GM12875 (cell line): ENCODE measurements at regions not wholly inside any gene's neighbourhood (a gene's known extent, or its start where the extent isn't known, plus 50 kb on each side); places are given as distances from the start of the nearest gene placed in this dataset.
"Not testable (repeated sequence)": the region's sequence is repeated elsewhere in the genome, so short reads cannot be mapped to it uniquely, and the experiment has no call there.

Experiments used
- H3K4me3 ChIP-seq: one replicate; pipeline ENCODE4 v1.5.1; 2011; ENCODE audit warnings: low read depth, low read length, control low read depth
- TF ChIP-seq, protein P1 (sequence below): IDR thresholded peaks from 2 replicates; pipeline ENCODE4 v1.5.1; 2011; ENCODE audit warnings: low read depth, mild to moderate bottlenecking, control low read depth, inconsistent platforms, low read length, moderate library complexity, borderline replicate concordance; ENCODE audit not compliant: insufficient read depth

DNA sequence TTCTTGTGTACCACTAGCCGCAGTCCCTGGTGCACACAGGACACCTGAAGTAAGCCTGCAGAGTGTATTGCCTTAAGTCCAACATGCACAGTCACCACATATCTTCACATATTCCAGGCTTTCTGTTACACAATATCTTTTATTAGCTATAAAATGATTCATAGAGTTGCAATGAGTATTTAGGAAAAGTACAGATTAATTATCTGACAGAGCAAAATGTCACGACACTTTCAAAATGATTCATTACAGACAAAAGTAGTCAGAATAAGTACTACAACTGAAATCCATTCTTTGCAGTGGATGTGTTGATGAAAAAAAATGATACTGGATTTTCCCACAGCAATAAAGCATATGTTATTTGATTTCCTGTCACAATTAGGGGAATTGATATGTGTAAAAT, 199.5 kb upstream of the ASCC3 start:
- H3K4me3 ChIP-seq: no peak overlapping the region
- TF ChIP-seq, protein P1, sequence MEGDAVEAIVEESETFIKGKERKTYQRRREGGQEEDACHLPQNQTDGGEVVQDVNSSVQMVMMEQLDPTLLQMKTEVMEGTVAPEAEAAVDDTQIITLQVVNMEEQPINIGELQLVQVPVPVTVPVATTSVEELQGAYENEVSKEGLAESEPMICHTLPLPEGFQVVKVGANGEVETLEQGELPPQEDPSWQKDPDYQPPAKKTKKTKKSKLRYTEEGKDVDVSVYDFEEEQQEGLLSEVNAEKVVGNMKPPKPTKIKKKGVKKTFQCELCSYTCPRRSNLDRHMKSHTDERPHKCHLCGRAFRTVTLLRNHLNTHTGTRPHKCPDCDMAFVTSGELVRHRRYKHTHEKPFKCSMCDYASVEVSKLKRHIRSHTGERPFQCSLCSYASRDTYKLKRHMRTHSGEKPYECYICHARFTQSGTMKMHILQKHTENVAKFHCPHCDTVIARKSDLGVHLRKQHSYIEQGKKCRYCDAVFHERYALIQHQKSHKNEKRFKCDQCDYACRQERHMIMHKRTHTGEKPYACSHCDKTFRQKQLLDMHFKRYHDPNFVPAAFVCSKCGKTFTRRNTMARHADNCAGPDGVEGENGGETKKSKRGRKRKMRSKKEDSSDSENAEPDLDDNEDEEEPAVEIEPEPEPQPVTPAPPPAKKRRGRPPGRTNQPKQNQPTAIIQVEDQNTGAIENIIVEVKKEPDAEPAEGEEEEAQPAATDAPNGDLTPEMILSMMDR: no peak

DNA sequence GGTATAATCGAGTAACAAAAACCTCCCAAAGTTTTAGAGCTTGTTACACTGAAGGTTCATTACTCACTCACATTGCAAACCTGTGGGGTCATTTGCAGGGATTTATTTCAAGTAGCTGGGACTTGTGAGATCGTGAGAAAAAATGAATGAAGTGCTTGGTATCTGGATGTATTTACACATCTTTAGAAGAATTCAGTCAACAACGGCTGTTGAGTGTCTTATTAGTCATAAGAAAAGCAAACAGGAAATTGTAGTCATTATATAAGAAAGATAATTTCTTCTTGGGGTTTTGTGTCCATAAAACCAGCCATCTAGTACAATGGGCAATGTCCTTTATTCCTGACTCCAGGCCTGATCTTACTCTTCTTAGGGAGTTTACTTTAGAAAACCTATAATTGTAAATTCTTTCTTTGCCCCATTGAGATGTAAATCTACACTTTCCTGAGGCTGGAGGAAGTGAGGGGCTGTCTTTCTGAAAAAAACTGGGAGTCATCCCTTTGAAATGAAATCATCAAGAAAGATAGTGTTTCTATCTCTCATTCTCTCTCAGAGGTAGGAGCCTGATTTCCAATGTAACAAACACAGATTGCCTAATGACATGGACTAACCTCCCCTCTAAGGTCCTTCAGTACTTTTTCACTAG, 202.5 kb upstream of the ASCC3 start:
- H3K4me3 ChIP-seq: no peak overlapping the region
- TF ChIP-seq, protein P1: no peak

DNA sequence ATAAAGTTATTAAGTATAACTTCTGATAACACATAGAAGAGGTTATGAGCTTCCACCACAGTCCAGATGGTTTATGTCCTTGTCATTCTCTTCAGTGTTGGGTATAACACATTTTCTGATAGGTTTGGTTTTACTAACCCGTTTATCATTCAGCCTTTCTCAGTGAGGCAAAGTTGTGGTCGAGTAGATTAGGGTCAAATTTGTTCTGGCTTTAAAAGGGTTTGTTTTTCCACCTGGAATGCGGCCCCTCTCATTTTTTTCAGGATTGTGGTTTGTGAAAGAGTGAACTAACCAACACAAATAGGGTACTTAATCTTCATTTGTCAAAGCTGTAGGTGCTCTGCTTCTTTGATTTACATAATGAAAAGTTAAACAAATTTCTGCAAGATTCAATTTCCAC, 204.2 kb upstream of the ASCC3 start:
- TF ChIP-seq, protein P1: no peak
- H3K4me3 ChIP-seq: no peak overlapping the region

DNA sequence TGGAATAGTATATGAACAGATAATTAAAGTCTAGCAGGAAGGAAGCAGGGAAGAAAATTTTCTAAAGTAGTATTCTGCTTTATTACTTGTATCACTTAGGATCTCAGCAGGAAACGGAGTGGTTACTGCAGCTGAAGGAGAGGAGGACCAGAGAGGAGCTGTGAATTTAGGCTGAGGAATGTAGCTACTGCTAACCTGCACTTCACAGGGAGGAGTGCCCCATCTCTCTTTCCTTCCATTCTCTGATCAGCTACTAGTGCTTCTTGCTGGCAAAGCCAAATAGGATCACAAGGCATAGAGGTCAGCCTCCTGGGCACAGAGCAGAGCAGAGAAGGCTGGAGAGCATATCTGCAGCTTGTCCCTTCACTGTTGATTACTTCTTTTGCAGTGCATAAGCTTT, 205.3 kb upstream of the ASCC3 start:
- no peak overlapping the region for H3K4me3 ChIP-seq
- TF ChIP-seq, protein P1: no peak

DNA sequence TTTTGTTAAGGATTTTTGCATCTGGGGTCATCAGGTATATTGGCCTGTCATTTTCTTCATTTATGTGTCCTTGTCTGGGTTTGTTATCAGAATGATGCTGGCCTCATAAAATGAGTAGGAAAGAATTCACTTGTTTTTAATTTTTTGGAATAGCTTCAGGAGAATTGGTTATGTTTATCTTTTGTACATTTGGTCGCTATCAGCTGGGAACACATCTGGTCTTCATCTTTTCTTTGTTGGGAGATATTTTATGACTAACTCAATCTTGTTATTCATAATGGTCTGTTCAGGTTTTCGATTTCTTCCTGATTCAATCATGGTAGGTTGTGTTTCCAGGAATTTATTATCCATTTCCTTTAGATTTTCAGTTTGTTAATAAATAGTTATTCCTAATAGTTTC, 207.5 kb upstream of the ASCC3 start:
- H3K4me3 ChIP-seq: no peak overlapping the region
- TF ChIP-seq, protein P1: no peak

DNA sequence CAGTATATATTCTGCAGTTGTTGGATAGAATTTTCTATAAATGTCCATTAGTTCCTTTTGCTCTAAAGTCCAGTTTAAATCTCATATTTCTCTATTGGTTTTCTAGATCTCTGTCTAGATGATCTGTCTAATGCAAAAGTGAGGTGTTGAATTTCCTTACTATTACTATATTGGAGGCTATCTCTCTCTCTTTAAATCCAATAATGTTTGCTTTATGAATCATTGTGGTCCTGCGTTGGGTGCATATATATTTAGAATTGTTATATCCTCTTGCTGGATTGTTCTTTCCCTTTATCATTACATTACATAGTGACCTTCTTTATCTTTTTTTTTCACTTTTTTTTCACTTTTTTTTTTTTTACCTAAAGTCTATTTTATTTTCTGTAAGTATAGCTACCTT, 208.5 kb upstream of the ASCC3 start:
- TF ChIP-seq, protein P1: no peak
- no peak overlapping the region for H3K4me3 ChIP-seq

DNA sequence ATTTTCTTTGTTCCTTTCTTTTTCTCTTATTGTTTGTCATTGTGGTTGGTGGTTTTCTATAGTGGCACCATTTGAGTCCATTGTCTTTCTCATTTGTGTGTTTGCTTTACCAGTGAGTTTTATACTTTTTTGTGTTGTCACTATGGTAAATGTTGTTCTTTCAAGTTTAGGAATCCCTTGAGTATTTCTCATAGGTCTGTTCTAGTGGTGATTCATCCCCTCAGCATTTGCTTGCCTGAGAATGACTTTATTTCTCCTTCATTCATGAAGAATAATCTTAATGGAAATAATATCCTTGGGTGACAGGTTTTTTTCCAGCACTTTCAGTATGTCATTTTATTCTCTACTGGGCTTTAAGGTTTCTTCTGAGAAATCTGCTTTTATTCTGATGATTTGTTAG, 209.2 kb upstream of the ASCC3 start:
- no peak overlapping the region for H3K4me3 ChIP-seq
- TF ChIP-seq, protein P1: no peak

DNA sequence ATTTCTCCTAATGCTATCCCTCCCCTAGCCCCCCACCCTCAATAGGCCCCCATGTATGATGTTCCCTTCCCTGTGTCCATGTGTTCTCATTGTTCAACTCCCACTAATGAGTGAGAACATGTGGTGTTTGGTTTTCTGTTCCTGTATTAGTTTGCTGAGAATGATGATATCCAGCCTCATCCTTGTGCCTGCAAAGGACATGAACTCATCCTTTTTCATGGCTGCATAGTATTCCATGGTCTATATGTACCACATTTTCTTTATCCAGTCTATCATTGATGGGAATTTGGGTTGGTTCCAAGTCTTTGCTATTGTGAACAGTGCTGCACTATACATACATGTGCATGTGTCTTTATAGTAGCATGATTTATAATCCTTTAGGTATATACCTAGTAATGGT, 217.5 kb upstream of the ASCC3 start:
- H3K4me3 ChIP-seq: not testable (repeated sequence)
